OCI-LY1 (cell line): ENCODE measurements at regions not wholly inside any gene's neighbourhood (a gene's known extent, or its start where the extent isn't known, plus 50 kb on each side); places are given as distances from the start of the nearest gene placed in this dataset.
A peak's percentile ranks its signal among the peaks of the same experiment; 100 is the strongest.
"Not testable (repeated sequence)": the region's sequence is repeated elsewhere in the genome, so short reads cannot be mapped to it uniquely, and the experiment has no call there.

Source experiments
- H2AFZ ChIP-seq: fragments of 200-600 bp; sonication (generic), shearing (Covaris generic); 2 replicates; pipeline ENCODE4 v1.6.0; 2014; ENCODE audit warnings: antibody characterized with exemption, mild to moderate bottlenecking, low read length
- H3F3A ChIP-seq: fragments of 200-600 bp; sonication (generic), shearing (Covaris generic); 2 replicates; pipeline ENCODE4 v1.6.0; 2014; ENCODE audit warnings: mild to moderate bottlenecking, antibody characterized with exemption, low read length, moderate library complexity; ENCODE audit not compliant: insufficient read depth
- H3K27ac ChIP-seq: fragments of 200-600 bp; sonication (generic); 2 replicates; pipeline ENCODE4 v1.5.1; 2014; ENCODE audit warnings: low read length, mixed run types, mild to moderate bottlenecking, low read depth; ENCODE audit not compliant: poor library complexity, severe bottlenecking
- H3K27me3 ChIP-seq: fragments of 200-600 bp; sonication (generic); 2 replicates; pipeline ENCODE4 v1.6.0; 2014; ENCODE audit warnings: antibody characterized with exemption, mild to moderate bottlenecking, low read length, moderate library complexity; ENCODE audit not compliant: insufficient read depth
- H3K36me3 ChIP-seq: fragments of 200-600 bp; sonication (generic); 2 replicates; pipeline ENCODE4 v1.6.1; 2014; ENCODE audit warnings: mild to moderate bottlenecking, antibody characterized with exemption, low read length, moderate library complexity, mixed read lengths; ENCODE audit not compliant: insufficient read depth
- H3K4me1 ChIP-seq: fragments of 200-600 bp; sonication (generic); 2 replicates; pipeline ENCODE4 v1.5.1; 2014; ENCODE audit warnings: mild to moderate bottlenecking, low read length, moderate library complexity; ENCODE audit not compliant: insufficient read depth, severe bottlenecking
- H3K4me2 ChIP-seq: fragments of 200-600 bp; sonication (generic), shearing (Covaris generic); 2 replicates; pipeline ENCODE4 v1.6.1; 2014; ENCODE audit warnings: low read length
- H3K4me3 ChIP-seq: fragments of 200-600 bp; sonication (generic); 2 replicates; pipeline ENCODE4 v1.5.1; 2014; ENCODE audit warnings: low read length, low read depth, mild to moderate bottlenecking, mixed read lengths; ENCODE audit not compliant: poor library complexity, severe bottlenecking
- H3K79me2 ChIP-seq: fragments of 200-600 bp; shearing (Covaris generic); 2 replicates; pipeline ENCODE4 v1.6.1; 2016; ENCODE audit warnings: mixed run types, low read length, mixed read lengths; ENCODE audit not compliant: insufficient read depth
- H3K9ac ChIP-seq: fragments of 200-600 bp; sonication (generic), shearing (Covaris generic); 2 replicates; pipeline ENCODE4 v1.6.1; 2014; ENCODE audit warnings: mild to moderate bottlenecking, low read length, mixed read lengths
- H3K9me2 ChIP-seq: fragments of 200-600 bp; sonication (generic), shearing (Covaris generic); 2 replicates; pipeline ENCODE4 v1.6.1; 2014; ENCODE audit warnings: low read depth, mild to moderate bottlenecking, low read length, mixed read lengths
- H3K9me3 ChIP-seq: fragments of 200-600 bp; shearing (Covaris generic); 2 replicates; pipeline ENCODE4 v1.6.1; 2014; ENCODE audit warnings: low read length, mixed read lengths
- H4K20me1 ChIP-seq: fragments of 200-600 bp; sonication (generic), shearing (Covaris generic); 2 replicates; pipeline ENCODE4 v1.6.0; 2016; ENCODE audit warnings: mild to moderate bottlenecking, low read length; ENCODE audit not compliant: insufficient read depth
- TF ChIP-seq, protein P1 (sequence below): fragments of 200-600 bp; sonication (generic), shearing (Covaris generic); IDR thresholded peaks from 2 replicates; pipeline ENCODE4 v1.5.1; 2017; ENCODE audit warnings: mild to moderate bottlenecking, antibody characterized with exemption, low read length, moderate library complexity, mixed read lengths

DNA sequence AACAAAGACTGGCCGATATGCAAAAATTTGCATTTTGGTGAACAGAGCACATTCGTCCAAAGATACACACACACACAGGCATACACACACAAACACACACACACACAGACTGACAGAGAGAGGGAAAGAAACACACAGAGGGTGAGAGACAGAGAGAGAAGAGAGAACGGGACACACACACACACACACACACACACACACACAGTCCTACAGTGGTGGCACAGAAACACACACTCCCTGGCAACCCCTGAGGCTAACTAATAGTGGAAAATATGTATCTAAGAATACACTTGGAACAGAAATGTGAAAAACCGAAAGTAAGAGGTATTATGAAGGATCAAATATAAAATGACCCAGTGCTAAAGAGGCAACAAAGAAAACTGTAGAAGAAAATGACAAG is 919.9 kb upstream of the DEFB115 start:
- not testable (repeated sequence) for H3K9me2 ChIP-seq, H3K79me2 ChIP-seq, H3K9ac ChIP-seq, H3K4me1 ChIP-seq, H3F3A ChIP-seq, H3K9me3 ChIP-seq, H3K27ac ChIP-seq, H3K4me2 ChIP-seq, H3K36me3 ChIP-seq, H3K27me3 ChIP-seq, H4K20me1 ChIP-seq, H2AFZ ChIP-seq, H3K4me3 ChIP-seq

DNA sequence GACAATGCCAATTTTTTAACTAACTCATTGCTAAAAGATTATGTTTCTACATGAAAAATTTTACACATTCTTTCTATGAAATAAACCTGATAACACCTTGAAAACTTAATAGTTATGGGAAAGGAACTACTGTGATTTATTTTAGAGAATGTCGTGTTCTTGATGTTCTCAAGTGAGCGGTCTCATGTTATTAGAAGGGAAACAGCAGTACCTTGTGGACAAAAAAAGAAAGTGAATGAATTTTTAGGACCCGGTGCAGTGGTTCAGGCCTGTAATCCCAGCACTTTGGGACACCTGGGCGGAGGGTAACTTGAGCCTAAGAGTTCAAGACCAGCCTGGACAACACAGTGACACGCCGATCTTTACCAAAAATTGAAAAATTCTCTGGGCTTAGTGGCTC is 908.5 kb upstream of the DEFB115 start:
- H3K9ac ChIP-seq, H4K20me1 ChIP-seq, H3K27ac ChIP-seq, H3K4me3 ChIP-seq, H3F3A ChIP-seq, H3K4me1 ChIP-seq, H3K27me3 ChIP-seq, H3K9me3 ChIP-seq, H3K36me3 ChIP-seq, H3K4me2 ChIP-seq, H2AFZ ChIP-seq, H3K79me2 ChIP-seq, H3K9me2 ChIP-seq: not testable (repeated sequence)

DNA sequence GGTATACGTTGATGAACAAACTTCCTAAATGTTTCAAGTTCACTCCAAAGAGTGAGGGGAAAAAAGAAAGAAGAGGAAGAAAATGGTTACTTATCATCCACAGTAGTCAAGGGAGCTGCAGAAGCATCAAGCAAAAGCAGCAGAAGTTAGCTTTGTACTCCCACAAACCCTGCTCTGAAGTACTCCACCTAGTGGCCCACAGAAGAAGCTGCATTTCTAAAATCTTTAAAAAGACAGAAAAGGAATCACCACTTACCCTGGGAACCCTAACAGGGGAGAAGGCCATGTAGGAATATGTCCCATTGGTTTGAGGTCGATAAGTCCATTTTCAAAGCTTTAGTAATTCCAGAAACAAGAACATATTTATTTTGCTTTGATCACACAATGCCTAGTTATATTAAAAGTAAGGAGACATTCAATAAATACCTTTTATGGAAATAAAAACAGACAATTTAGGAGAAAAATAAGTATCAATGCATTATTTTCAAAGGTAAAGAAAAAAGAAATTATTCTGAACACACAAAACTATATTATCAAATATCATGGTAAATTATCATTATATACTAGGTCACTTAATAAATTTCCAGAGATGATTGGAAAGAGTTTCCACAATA is 900.5 kb upstream of the DEFB115 start:
- TF ChIP-seq, protein P1, sequence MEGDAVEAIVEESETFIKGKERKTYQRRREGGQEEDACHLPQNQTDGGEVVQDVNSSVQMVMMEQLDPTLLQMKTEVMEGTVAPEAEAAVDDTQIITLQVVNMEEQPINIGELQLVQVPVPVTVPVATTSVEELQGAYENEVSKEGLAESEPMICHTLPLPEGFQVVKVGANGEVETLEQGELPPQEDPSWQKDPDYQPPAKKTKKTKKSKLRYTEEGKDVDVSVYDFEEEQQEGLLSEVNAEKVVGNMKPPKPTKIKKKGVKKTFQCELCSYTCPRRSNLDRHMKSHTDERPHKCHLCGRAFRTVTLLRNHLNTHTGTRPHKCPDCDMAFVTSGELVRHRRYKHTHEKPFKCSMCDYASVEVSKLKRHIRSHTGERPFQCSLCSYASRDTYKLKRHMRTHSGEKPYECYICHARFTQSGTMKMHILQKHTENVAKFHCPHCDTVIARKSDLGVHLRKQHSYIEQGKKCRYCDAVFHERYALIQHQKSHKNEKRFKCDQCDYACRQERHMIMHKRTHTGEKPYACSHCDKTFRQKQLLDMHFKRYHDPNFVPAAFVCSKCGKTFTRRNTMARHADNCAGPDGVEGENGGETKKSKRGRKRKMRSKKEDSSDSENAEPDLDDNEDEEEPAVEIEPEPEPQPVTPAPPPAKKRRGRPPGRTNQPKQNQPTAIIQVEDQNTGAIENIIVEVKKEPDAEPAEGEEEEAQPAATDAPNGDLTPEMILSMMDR = peak; percentile 50; the same call in 1 of the 2 replicates
- not testable (repeated sequence) for H3K36me3 ChIP-seq, H3K27me3 ChIP-seq, H3K79me2 ChIP-seq, H3F3A ChIP-seq, H4K20me1 ChIP-seq, H3K9me3 ChIP-seq, H3K4me3 ChIP-seq, H3K9me2 ChIP-seq, H3K9ac ChIP-seq, H3K4me2 ChIP-seq, H3K4me1 ChIP-seq, H3K27ac ChIP-seq, H2AFZ ChIP-seq

DNA sequence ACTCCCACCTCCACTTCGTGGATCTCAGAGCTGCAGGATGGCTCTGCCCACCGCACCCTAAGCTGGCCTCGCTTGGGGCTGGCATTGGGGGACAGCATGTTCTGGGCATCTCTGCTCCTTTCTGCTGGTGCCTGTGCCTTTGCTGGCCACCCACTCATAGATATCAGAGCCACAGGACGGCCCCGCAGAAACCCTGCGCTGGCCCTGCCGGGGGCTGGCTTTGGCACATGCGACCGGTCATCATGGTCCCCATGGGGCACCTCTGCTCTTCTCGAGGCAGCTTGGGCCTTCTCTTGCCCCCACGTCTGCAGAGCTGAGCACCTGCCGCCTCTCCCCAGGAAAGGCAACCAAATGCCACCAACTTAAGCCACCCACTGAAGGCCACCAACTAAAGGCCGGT is 895.7 kb upstream of the DEFB115 start:
- H3K4me2 ChIP-seq = not testable (repeated sequence)

DNA sequence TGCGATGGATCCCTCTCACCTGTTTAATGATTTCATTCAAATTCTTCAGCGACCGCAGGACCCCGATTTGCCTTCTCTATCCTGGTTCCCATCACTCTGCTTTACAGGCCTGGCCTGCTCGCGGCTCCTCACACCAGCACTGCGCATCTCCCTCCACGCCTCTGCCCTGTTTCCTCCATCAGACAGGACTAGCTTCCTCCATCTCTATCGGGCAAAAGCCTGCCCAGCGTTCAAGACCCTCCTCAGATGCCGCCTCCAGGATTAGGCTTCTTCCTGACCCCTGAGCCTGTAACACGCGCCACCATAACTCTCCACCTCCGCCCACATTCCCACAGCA is 881.1 kb upstream of the DEFB115 start:
- not testable (repeated sequence) for H3K9me3 ChIP-seq, H4K20me1 ChIP-seq, H3K27me3 ChIP-seq, H3K9me2 ChIP-seq, H3K79me2 ChIP-seq, H3F3A ChIP-seq, H3K27ac ChIP-seq, H3K36me3 ChIP-seq
- Histone ChIP-seq H3K9ac (peak overlapping the region; percentile 69), H3K4me2 (peak overlapping the region; percentile 79), H2AFZ (0 out of 2 replicates have a peak overlapping the region, but pooled peaks have one; percentile 10), H3K4me1 (peaks cover 13% of the 10 kb centered on the region), H3K4me3 (peak overlapping the region; percentile 99)

More for the DNA sequence above, 895.7 kb upstream of the DEFB115 start:
- not testable (repeated sequence) for H3K79me2 ChIP-seq, H3K9me2 ChIP-seq, H3K36me3 ChIP-seq, H2AFZ ChIP-seq, H3K9me3 ChIP-seq, H3K4me3 ChIP-seq, H3K4me1 ChIP-seq, H4K20me1 ChIP-seq, H3K27me3 ChIP-seq, H3K27ac ChIP-seq, H3F3A ChIP-seq, H3K9ac ChIP-seq
